ENCODE measurements at regions not wholly inside any gene's neighbourhood (a gene's known extent, or its start where the extent isn't known, plus 50 kb on each side); places are given as distances from the start of the nearest gene placed in this dataset.

GRCh38 chr7:119197877-119198527 lies 973.5 kb downstream of the ANKRD7 start:
- H3K4me3 ChIP-seq (ENCODE audit: insufficient read depth, low read depth, low read length), result no peak overlapping the region
- H3K4me2 ChIP-seq (ENCODE audit: low read depth, low read length), result no peak overlapping the region
- no TSS peak for BruUV-seq (replicated peaks)
- DNase-seq (peak; percentile 31), ATAC-seq (ENCODE audit: low read depth) (peak; percentile 59)
- H3K79me1 ChIP-seq (ENCODE audit: low read depth in 1 of 2, low read length in 2 of 2), result no peaks in the 10 kb centered on the region
- H2BK15ac ChIP-seq (ENCODE audit: low read depth, low read length), result no peak overlapping the region
- ChIA-PET CTCF (no interaction called here), POLR2A (ENCODE audit: unreplicated experiment) (no interaction called here)
- H4K8ac ChIP-seq (ENCODE audit: low read depth in 2 of 2, low read length in 2 of 2), result no peak overlapping the region
- H2BK120ac ChIP-seq (ENCODE audit: low read depth, low read length), result no peak overlapping the region
- no peak overlapping the region for H3K4ac ChIP-seq (ENCODE audit: low read depth, low read length)
- no peak overlapping the region for H3K56ac ChIP-seq (ENCODE audit: extremely low read depth, insufficient read depth, low read length)
- WGBS, 2 experiments (ENCODE audit: extremely low coverage in 2 of 2, insufficient read length in 1 of 2), result 0% methylated on average over 1 of the region's 8 CpGs; no CpG with 5 or more reads in 1 of the 2 experiments
- H2AK5ac ChIP-seq (ENCODE audit: low read depth, low read length), result no peak overlapping the region
- intact Hi-C loops (cut with micrococcal nuclease) (loop anchor here (1.0 kb wide), 1 partner anchor 280 kb away; no protein-coding TSS in a partner anchor), dilution Hi-C loops (cut with HindIII; ENCODE audit: low sequenced_read_pairs, unreplicated experiment) (no loop called here), in situ Hi-C loops (cut with MboI; ENCODE audit: low sequenced_read_pairs) (no loop called here)
- H2BK20ac ChIP-seq (ENCODE audit: low read depth, low read length), result no peak overlapping the region
- no peak overlapping the region for H2BK5ac ChIP-seq (ENCODE audit: low read depth, low read length, poor library complexity, severe bottlenecking)
- no peak overlapping the region for H3K18ac ChIP-seq (ENCODE audit: low read depth, low read length)
- H3K27me3 ChIP-seq (ENCODE audit: control insufficient read depth, insufficient read depth, low read length), result no peaks in the 10 kb centered on the region
- no peak overlapping the region for H3K9ac ChIP-seq (ENCODE audit: low read depth, low read length)
- H4K91ac ChIP-seq (ENCODE audit: insufficient read depth, low read depth, low read length), result no peak overlapping the region
- H2AK9ac ChIP-seq (replicated peaks; ENCODE audit: low read depth, low read length, poor library complexity), result no peak overlapping the region
- no peaks in the 10 kb centered on the region for H3K4me1 ChIP-seq (ENCODE audit: control insufficient read depth, insufficient read depth, low read length)
- H3K27ac ChIP-seq (ENCODE audit: insufficient read depth, low read length), result no peak overlapping the region
- TF ChIP-seq CTCF (conservative IDR thresholded peaks at IDR 0.05; ENCODE audit: low read depth, low read length), result peak; percentile 53
- no peak for TF ChIP-seq MAFK (IDR thresholded peaks at IDR 0.05; ENCODE audit: low read depth, low read length)
- TF ChIP-seq MXI1 (IDR thresholded peaks at IDR 0.05; ENCODE audit: borderline replicate concordance, low read depth, low read length), result no peak
- peak; percentile 23; the same call in 1 of the 2 replicates for TF ChIP-seq RAD21 (IDR thresholded peaks at IDR 0.05; ENCODE audit: low read length)
- TF ChIP-seq USF2 (IDR thresholded peaks at IDR 0.05; ENCODE audit: low read depth, low read length), result no peak
- TF ChIP-seq RCOR1 (IDR thresholded peaks at IDR 0.05; ENCODE audit: insufficient replicate concordance, low read length), result no peak
- TF ChIP-seq MAZ (IDR thresholded peaks at IDR 0.05; ENCODE audit: borderline replicate concordance, low read depth, low read length), result no peak
- no peak overlapping the region for H2AFZ ChIP-seq (replicated peaks; ENCODE audit: low read length, poor library complexity)
- no peaks in the 10 kb centered on the region for H4K20me1 ChIP-seq (ENCODE audit: insufficient read depth, low read length)
- no peak overlapping the region for H4K5ac ChIP-seq (ENCODE audit: low read depth, low read length)
- no peaks in the 10 kb centered on the region for H3K36me3 ChIP-seq (ENCODE audit: control insufficient read depth, insufficient read depth, low read length)
- no peak overlapping the region for H3K23ac ChIP-seq (ENCODE audit: low read depth, low read length)
- no peak overlapping the region for H3K14ac ChIP-seq (replicated peaks; ENCODE audit: low read depth, low read length)
- H3K9me1 ChIP-seq (ENCODE audit: insufficient read depth, low read length), result no peaks in the 10 kb centered on the region
- peaks cover 3% of the 10 kb centered on the region; the same call in 1 of the 2 replicates for H3K9me3 ChIP-seq (ENCODE audit: control insufficient read depth, insufficient read depth, low read length)

All from IMR-90 (cell line).